PC-9 (cell line): ENCODE measurements at regions not wholly inside any gene's neighbourhood (a gene's known extent, or its start where the extent isn't known, plus 50 kb on each side); places are given as distances from the start of the nearest gene placed in this dataset.
"Not testable (repeated sequence)": the region's sequence is repeated elsewhere in the genome, so short reads cannot be mapped to it uniquely, and the experiment has no call there.

Experiments
- BruUV-seq: library from RNA; stranded (reverse); fragments of 400-500 nt; replicated peaks from 2 replicates; lab custom pipeline; 2021; lab: Mats Ljungman, UMichigan
- CTCF ChIA-PET: fragments of 300-600 bp; sonication (Branson Sonifier 250); formaldehyde crosslinking; loops from one replicate; lab custom pipeline; 2022; ENCODE audit warnings: antibody characterized with exemption; lab: Charles Lee
- POLR2A ChIA-PET: fragments of 300-600 bp; sonication (Branson Sonifier 250); formaldehyde crosslinking; loops from one replicate; lab custom pipeline; 2022; ENCODE audit warnings: antibody characterized with exemption; ENCODE audit not compliant: unreplicated experiment; lab: Charles Lee
- DNase-seq, 2 experiments: peaks; one replicate each; pipeline versions ENCODE4 v3.0.0 to v3.0.0-alpha.2; 2015 to 2022; ENCODE audit warnings: mixed read lengths in 1 of 2
- H2AFZ ChIP-seq: fragments of 200-600 bp; sonication (generic); 2 replicates; pipeline ENCODE4 v1.8.1; 2017; ENCODE audit warnings: antibody characterized with exemption
- H3F3A ChIP-seq: fragments of 200-600 bp; sonication (generic); 2 replicates; pipeline ENCODE4 v1.8.1; 2017; ENCODE audit warnings: antibody characterized with exemption, mild to moderate bottlenecking, low read depth; ENCODE audit not compliant: insufficient read depth
- H3K27ac ChIP-seq: fragments of 200-600 bp; sonication (generic); 2 replicates; pipeline ENCODE4 v1.6.1; 2016; ENCODE audit warnings: mixed run types
- H3K27me3 ChIP-seq: fragments of 200-600 bp; sonication (generic); 2 replicates; pipeline ENCODE4 v1.6.1; 2016; ENCODE audit warnings: low read depth, mixed run types; ENCODE audit not compliant: insufficient read depth
- H3K36me3 ChIP-seq: fragments of 200-600 bp; sonication (generic); 2 replicates; pipeline ENCODE4 v1.6.1; 2016; ENCODE audit warnings: low read depth, mixed run types
- H3K4me1 ChIP-seq: fragments of 200-600 bp; sonication (generic); replicated peaks from 2 replicates; pipeline ENCODE4 v1.6.1; 2016; ENCODE audit warnings: mixed run types; ENCODE audit not compliant: insufficient read depth
- H3K4me2 ChIP-seq: fragments of 200-600 bp; sonication (generic); 2 replicates; pipeline ENCODE4 v1.6.1; 2017; ENCODE audit warnings: mixed run types
- H3K4me3 ChIP-seq: fragments of 200-600 bp; sonication (generic); 2 replicates; pipeline ENCODE4 v1.6.1; 2016; ENCODE audit warnings: mixed run types
- H3K79me2 ChIP-seq: fragments of 200-600 bp; sonication (generic); 2 replicates; pipeline ENCODE4 v1.6.1; 2017; ENCODE audit warnings: low read depth, mixed run types
- H3K9me2 ChIP-seq: fragments of 200-600 bp; sonication (generic); 2 replicates; pipeline ENCODE4 v1.8.1; 2017; ENCODE audit warnings: mild to moderate bottlenecking; ENCODE audit not compliant: insufficient read depth
- H3K9me3 ChIP-seq: fragments of 200-600 bp; sonication (generic); 2 replicates; pipeline ENCODE4 v1.8.1; 2016; ENCODE audit warnings: low read depth; ENCODE audit not compliant: insufficient read depth
- H4K20me1 ChIP-seq: fragments of 200-600 bp; sonication (generic); 2 replicates; pipeline ENCODE4 v1.8.1; 2017; ENCODE audit not compliant: insufficient read depth
- EZH2 ChIP-seq: fragments of 200-600 bp; sonication (generic); IDR thresholded peaks from 2 replicates; pipeline ENCODE4 v1.8.0; 2017; ENCODE audit warnings: antibody characterized with exemption, low read depth
- intact Hi-C: fragments of 100-400 bp; cut with micrococcal nuclease; formaldehyde crosslinking; loops from one replicate; pipeline ENCODE4 v1.10.0; 2022; ENCODE audit not compliant: unreplicated experiment
- TF ChIP-seq, protein P1 (sequence below): fragments of 200-600 bp; sonication (generic); conservative IDR thresholded peaks from 2 replicates; pipeline ENCODE4 v1.6.1; 2017; ENCODE audit warnings: mixed run types, antibody characterized with exemption, mild to moderate bottlenecking, moderate library complexity

- H3K4me3 ChIP-seq = no peak overlapping the region
- CTCF ChIA-PET = no interaction called here
- DNase-seq = no peak
Observed at GRCh38 chr10:130936851-130937250, 374.7 kb downstream of the TCERG1L start.

GRCh38 chr10:130938051-130938450, 373.5 kb downstream of the TCERG1L start:
- H3K4me2 ChIP-seq = no peak overlapping the region
- no peak for DNase-seq
- ChIA-PET POLR2A (no interaction called here), CTCF (no interaction called here)
- H3K27me3 ChIP-seq = peaks cover 8% of the 10 kb centered on the region; the same call in 1 of the 2 replicates
- H3K4me3 ChIP-seq = no peak overlapping the region
- H2AFZ ChIP-seq = no peak overlapping the region
- H3K9me2 ChIP-seq = no peaks in the 10 kb centered on the region
- no peaks in the 10 kb centered on the region for H4K20me1 ChIP-seq
- no peaks in the 10 kb centered on the region for H3F3A ChIP-seq
- H3K9me3 ChIP-seq = no peaks in the 10 kb centered on the region
- no peak overlapping the region for H3K27ac ChIP-seq
- H3K79me2 ChIP-seq = no peaks in the 10 kb centered on the region
- no peaks in the 10 kb centered on the region for H3K4me1 ChIP-seq
- no peaks in the 10 kb centered on the region for H3K36me3 ChIP-seq
- BruUV-seq = no TSS peak
- intact Hi-C loops = no loop called here
- TF ChIP-seq, protein P1, sequence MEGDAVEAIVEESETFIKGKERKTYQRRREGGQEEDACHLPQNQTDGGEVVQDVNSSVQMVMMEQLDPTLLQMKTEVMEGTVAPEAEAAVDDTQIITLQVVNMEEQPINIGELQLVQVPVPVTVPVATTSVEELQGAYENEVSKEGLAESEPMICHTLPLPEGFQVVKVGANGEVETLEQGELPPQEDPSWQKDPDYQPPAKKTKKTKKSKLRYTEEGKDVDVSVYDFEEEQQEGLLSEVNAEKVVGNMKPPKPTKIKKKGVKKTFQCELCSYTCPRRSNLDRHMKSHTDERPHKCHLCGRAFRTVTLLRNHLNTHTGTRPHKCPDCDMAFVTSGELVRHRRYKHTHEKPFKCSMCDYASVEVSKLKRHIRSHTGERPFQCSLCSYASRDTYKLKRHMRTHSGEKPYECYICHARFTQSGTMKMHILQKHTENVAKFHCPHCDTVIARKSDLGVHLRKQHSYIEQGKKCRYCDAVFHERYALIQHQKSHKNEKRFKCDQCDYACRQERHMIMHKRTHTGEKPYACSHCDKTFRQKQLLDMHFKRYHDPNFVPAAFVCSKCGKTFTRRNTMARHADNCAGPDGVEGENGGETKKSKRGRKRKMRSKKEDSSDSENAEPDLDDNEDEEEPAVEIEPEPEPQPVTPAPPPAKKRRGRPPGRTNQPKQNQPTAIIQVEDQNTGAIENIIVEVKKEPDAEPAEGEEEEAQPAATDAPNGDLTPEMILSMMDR = no peak
- no peak for TF ChIP-seq EZH2

More at GRCh38 chr10:130936851-130937250, 374.7 kb downstream of the TCERG1L start:
- Histone ChIP-seq H3K36me3 (no peaks in the 10 kb centered on the region), H3K4me2 (no peak overlapping the region), H3K79me2 (no peaks in the 10 kb centered on the region), H3F3A (no peaks in the 10 kb centered on the region), H3K27me3 (peaks cover 15% of the 10 kb centered on the region; the same call in 1 of the 2 replicates), H3K9me2 (no peaks in the 10 kb centered on the region), H3K9me3 (no peaks in the 10 kb centered on the region), H4K20me1 (no peaks in the 10 kb centered on the region), H3K4me1 (no peaks in the 10 kb centered on the region), H2AFZ (no peak overlapping the region), H3K27ac (no peak overlapping the region)
- BruUV-seq = no TSS peak
- TF ChIP-seq, protein P1 = no peak
- no peak for TF ChIP-seq EZH2
- POLR2A ChIA-PET = interaction anchor here (0.7 kb wide), 1 partner anchor 244 kb away, joined by 3 read pairs; no protein-coding TSS in a partner anchor
- intact Hi-C loops = no loop called here

DNA sequence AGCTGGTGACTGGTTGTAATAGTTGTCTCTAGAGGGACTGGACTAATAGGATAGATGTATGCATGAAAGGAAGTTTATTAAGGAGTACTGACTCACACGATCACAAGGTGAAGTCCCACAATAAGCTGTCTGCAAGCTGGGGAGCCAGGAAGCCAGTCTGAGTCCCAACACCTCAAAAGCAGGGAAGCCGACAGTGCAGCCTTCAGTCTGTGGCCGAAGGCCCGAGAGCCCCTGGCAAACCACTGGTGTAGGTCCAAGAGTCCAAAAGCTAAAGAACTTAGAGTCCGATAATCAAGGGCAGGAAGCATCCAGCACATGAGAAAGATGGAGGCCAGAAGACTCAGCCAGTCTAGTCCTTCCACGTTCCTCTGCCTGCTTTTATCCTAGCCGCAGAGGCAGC, 372.6 kb downstream of the TCERG1L start:
- CTCF ChIA-PET = not testable (repeated sequence)

GRCh38 chr10:130941886-130942285, 369.6 kb downstream of the TCERG1L start:
- ChIA-PET CTCF (no interaction called here), POLR2A (interaction anchor here (0.7 kb wide), 1 partner anchor 14 kb away, joined by 4 read pairs; no protein-coding TSS in a partner anchor)
- no peaks in the 10 kb centered on the region for H4K20me1 ChIP-seq
- no peaks in the 10 kb centered on the region for H3F3A ChIP-seq
- H3K4me2 ChIP-seq = no peak overlapping the region
- H2AFZ ChIP-seq = no peak overlapping the region
- DNase-seq = no peak
- no TSS peak for BruUV-seq
- TF ChIP-seq EZH2 = no peak
- TF ChIP-seq, protein P1 = no peak
- no peak overlapping the region for H3K4me3 ChIP-seq
- intact Hi-C loops = no loop called here
- no peaks in the 10 kb centered on the region for H3K36me3 ChIP-seq
- H3K9me2 ChIP-seq = no peaks in the 10 kb centered on the region
- no peaks in the 10 kb centered on the region for H3K79me2 ChIP-seq
- no peak overlapping the region for H3K27ac ChIP-seq
- H3K9me3 ChIP-seq = no peaks in the 10 kb centered on the region
- H3K4me1 ChIP-seq = no peaks in the 10 kb centered on the region
- H3K27me3 ChIP-seq = peaks cover 10% of the 10 kb centered on the region; the same call in 1 of the 2 replicates

More for the DNA sequence above, 372.6 kb downstream of the TCERG1L start:
- H3K36me3 ChIP-seq, H2AFZ ChIP-seq, BruUV-seq, H3K27ac ChIP-seq, H3K79me2 ChIP-seq, H4K20me1 ChIP-seq, H3K4me3 ChIP-seq, H3K9me2 ChIP-seq, H3F3A ChIP-seq, H3K27me3 ChIP-seq, intact Hi-C loops, H3K4me2 ChIP-seq, DNase-seq, POLR2A ChIA-PET, H3K9me3 ChIP-seq, H3K4me1 ChIP-seq: not testable (repeated sequence)
